H1 (cell line): ENCODE measurements at regions not wholly inside any gene's neighbourhood (a gene's known extent, or its start where the extent isn't known, plus 50 kb on each side); places are given as distances from the start of the nearest gene placed in this dataset.
A peak's percentile ranks its signal among the peaks of the same experiment; 100 is the strongest.

Experiments
- CTCF ChIA-PET: fragments of 300-600 bp; sonication (Branson Sonifier 250); formaldehyde crosslinking; loops from one replicate; lab custom pipeline; 2021; ENCODE audit not compliant: partially characterized antibody; lab: Charles Lee
- POLR2A ChIA-PET: fragments of 300-600 bp; sonication (Branson Sonifier 250); formaldehyde crosslinking; loops from one replicate; lab custom pipeline; 2021; ENCODE audit warnings: inconsistent platforms; ENCODE audit not compliant: partially characterized antibody; lab: Charles Lee
- DNase-seq, 2 experiments: peaks; one replicate each; pipeline versions ENCODE4 v3.0.0 to v3.0.0-alpha.2; 2010 to 2022; ENCODE audit warnings: low spot score in 2 of 2, low read depth in 1 of 2, mixed read lengths in 1 of 2
- FAIRE-seq: peaks from 2 replicates; lab custom pipeline; 2011; peaks lifted over from hg19 to GRCh38; lab: Jason Lieb, UNC
- H2AFZ ChIP-seq: 2 replicates; pipeline ENCODE4 v1.8.1; 2012; ENCODE audit warnings: low read length, inconsistent platforms
- H2AK5ac ChIP-seq: 2 replicates; pipeline ENCODE4 v1.6.1; 2013; ENCODE audit warnings: low read depth, low read length
- H2BK120ac ChIP-seq: replicated peaks from 2 replicates; pipeline ENCODE3; 2013; ENCODE audit warnings: low read depth, low read length, inconsistent platforms
- H2BK12ac ChIP-seq: 2 replicates; pipeline ENCODE4 v1.6.1; 2013; ENCODE audit warnings: low read depth, low read length
- H2BK15ac ChIP-seq: 2 replicates; pipeline ENCODE4 v1.6.1; 2013; ENCODE audit warnings: low read length
- H2BK20ac ChIP-seq: 2 replicates; pipeline ENCODE4 v1.6.1; 2013; ENCODE audit warnings: low read length
- H2BK5ac ChIP-seq: 2 replicates; pipeline ENCODE4 v1.6.1; 2013; ENCODE audit warnings: low read depth, low read length
- H3K14ac ChIP-seq: 2 replicates; pipeline ENCODE4 v1.6.1; 2013; ENCODE audit warnings: inconsistent platforms; ENCODE audit not compliant: insufficient read length
- H3K18ac ChIP-seq: 2 replicates; pipeline ENCODE4 v1.6.1; 2013; ENCODE audit warnings: low read length; ENCODE audit errors: extremely low read depth
- H3K23ac ChIP-seq: 2 replicates; pipeline ENCODE4 v1.6.1; 2013; ENCODE audit warnings: inconsistent platforms; ENCODE audit not compliant: insufficient read length
- H3K23me2 ChIP-seq: 2 replicates; pipeline ENCODE4 v1.6.1; 2013; ENCODE audit warnings: low read depth, low read length
- H3K27ac ChIP-seq: 2 replicates; pipeline ENCODE4 v1.6.1; 2011; ENCODE audit warnings: low read depth, low read length, inconsistent platforms
- H3K27me3 ChIP-seq, 4 experiments: replicated peaks in 1 of 4; 1 replicate in 1 of 4; 2 replicates in 3 of 4; pipeline versions ENCODE4 v1.6.1 to v1.8.1; 2011 to 2013; ENCODE audit warnings: low read length in 3 of 4, mild to moderate bottlenecking in 3 of 4, inconsistent platforms in 2 of 4, mixed read lengths in 2 of 4, moderate library complexity in 1 of 4; ENCODE audit not compliant: control insufficient read depth in 3 of 4, insufficient read depth in 3 of 4; ENCODE audit errors: extremely low read depth in 1 of 4
- H3K36me3 ChIP-seq, 4 experiments: 2 replicates each; pipeline versions ENCODE4 v1.6.1 to v1.8.1; 2011 to 2013; ENCODE audit warnings: mild to moderate bottlenecking in 4 of 4, low read length in 3 of 4, moderate library complexity in 2 of 4, control low read depth in 1 of 4, inconsistent platforms in 1 of 4; ENCODE audit not compliant: insufficient read depth in 4 of 4, control insufficient read depth in 2 of 4
- H3K4ac ChIP-seq: replicated peaks from 2 replicates; pipeline ENCODE3; 2013; ENCODE audit warnings: low read length, low read depth, mixed read lengths, inconsistent platforms; ENCODE audit not compliant: insufficient read length
- H3K4me1 ChIP-seq, 4 experiments: replicated peaks in 1 of 4; 1 replicate in 1 of 4; 2 replicates in 3 of 4; pipeline versions ENCODE4 v1.6.1 to v1.8.1; 2011 to 2013; ENCODE audit warnings: low read length in 3 of 4, inconsistent platforms in 2 of 4, mixed read lengths in 1 of 4; ENCODE audit not compliant: insufficient read depth in 4 of 4, control insufficient read depth in 3 of 4
- H3K4me2 ChIP-seq, 2 experiments: 2 replicates each; pipeline versions ENCODE4 v1.6.1 to v1.8.1; 2011 to 2013; ENCODE audit warnings: low read depth in 2 of 2, low read length in 2 of 2, control low read depth in 1 of 2, inconsistent platforms in 1 of 2, mild to moderate bottlenecking in 1 of 2; ENCODE audit not compliant: insufficient read depth in 1 of 2
- H3K4me3 ChIP-seq, 4 experiments: fragments of 200-600, 300-600 bp in 1 of 4; sonication (generic), shearing (Covaris generic), sonication (Bioruptor Twin) in 1 of 4; 2 replicates each; pipeline versions ENCODE4 v1.5.1 to v1.8.1; 2011 to 2016; ENCODE audit warnings: low read length in 4 of 4, low read depth in 3 of 4, control low read depth in 2 of 4, inconsistent platforms in 2 of 4, mild to moderate bottlenecking in 2 of 4, mixed read lengths in 1 of 4, moderate library complexity in 1 of 4; ENCODE audit not compliant: insufficient read depth in 2 of 4; ENCODE audit errors: extremely low read depth in 1 of 4
- H3K56ac ChIP-seq: replicated peaks from 2 replicates; pipeline ENCODE3; 2013; ENCODE audit warnings: low read depth, mild to moderate bottlenecking, mixed read lengths, low read length, inconsistent platforms; ENCODE audit not compliant: insufficient read length
- H3K79me1 ChIP-seq: 2 replicates; pipeline ENCODE4 v1.6.1; 2013; ENCODE audit warnings: low read depth, low read length, control low read depth
- H3K79me2 ChIP-seq, 2 experiments: 2 replicates each; pipeline versions ENCODE4 v1.6.1 to v1.8.1; 2012 to 2013; ENCODE audit warnings: low read length in 2 of 2, mild to moderate bottlenecking in 2 of 2, inconsistent platforms in 1 of 2; ENCODE audit not compliant: insufficient read depth in 2 of 2, control insufficient read depth in 1 of 2
- H3K9ac ChIP-seq, 4 experiments: replicated peaks in 1 of 4; 1 replicate in 1 of 4; 2 replicates in 3 of 4; pipeline versions ENCODE4 v1.6.1 to v1.8.1; 2011 to 2013; ENCODE audit warnings: low read depth in 3 of 4, low read length in 3 of 4, control low read depth in 2 of 4, mild to moderate bottlenecking in 2 of 4, moderate library complexity in 2 of 4, inconsistent platforms in 1 of 4; ENCODE audit errors: extremely low read depth in 1 of 4
- H3K9me3 ChIP-seq, 2 experiments: 2 replicates each; pipeline versions ENCODE4 v1.6.1 to v1.8.1; 2012 to 2013; ENCODE audit warnings: mild to moderate bottlenecking in 2 of 2, moderate library complexity in 2 of 2, control low read depth in 1 of 2, inconsistent platforms in 1 of 2, low read depth in 1 of 2, low read length in 1 of 2, mixed read lengths in 1 of 2; ENCODE audit not compliant: insufficient read depth in 2 of 2
- H4K20me1 ChIP-seq, 2 experiments: replicated peaks in 1 of 2; 2 replicates each; pipeline versions ENCODE3 to v1.8.1; 2011 to 2013; ENCODE audit warnings: inconsistent platforms in 2 of 2, low read length in 2 of 2, mild to moderate bottlenecking in 1 of 2; ENCODE audit not compliant: insufficient read depth in 2 of 2, control insufficient read depth in 1 of 2
- H4K5ac ChIP-seq: 2 replicates; pipeline ENCODE4 v1.6.1; 2013; ENCODE audit warnings: low read length, low read depth, mixed read lengths, inconsistent platforms; ENCODE audit not compliant: insufficient read length
- H4K8ac ChIP-seq: 2 replicates; pipeline ENCODE4 v1.8.0; 2013; ENCODE audit warnings: mild to moderate bottlenecking, moderate library complexity, low read length, inconsistent platforms; ENCODE audit not compliant: insufficient read depth; ENCODE audit errors: extremely low read depth
- H4K91ac ChIP-seq: replicated peaks from 2 replicates; pipeline ENCODE3; 2013; ENCODE audit warnings: low read length, mixed read lengths, inconsistent platforms; ENCODE audit not compliant: insufficient read length
- CBX5 ChIP-seq: fragments of 300-800, 300-1000 bp; sonication (generic); IDR thresholded peaks from 2 replicates; pipeline ENCODE4 v1.7.1; 2016; ENCODE audit warnings: antibody characterized with exemption, low read length, low read depth
- CHD1 ChIP-seq: IDR thresholded peaks from 2 replicates; pipeline ENCODE4 v1.6.1; 2012; ENCODE audit warnings: low read depth, low read length, improper control_type of control experiment
- CHD2 ChIP-seq: IDR thresholded peaks from 2 replicates; pipeline ENCODE4 v1.6.1; 2012; ENCODE audit warnings: low read length, improper control_type of control experiment
- EP300 ChIP-seq, 2 experiments: IDR thresholded peaks; 1 replicate in 1 of 2; 2 replicates in 1 of 2; pipeline ENCODE4 v1.6.1; 2011 to 2012; ENCODE audit warnings: low read depth in 2 of 2, low read length in 2 of 2, mild to moderate bottlenecking in 2 of 2, borderline replicate concordance in 1 of 2, inconsistent platforms in 1 of 2, moderate library complexity in 1 of 2
- HDAC6 ChIP-seq: IDR thresholded peaks from one replicate; pipeline ENCODE4 v1.7.1; 2012; ENCODE audit warnings: low read depth, mild to moderate bottlenecking, inconsistent platforms, low read length, moderate library complexity
- JUND ChIP-seq: IDR thresholded peaks from 2 replicates; pipeline ENCODE4 v1.6.1; 2011; ENCODE audit warnings: mild to moderate bottlenecking, improper control_type of control experiment, low read length
- NRF1 ChIP-seq: IDR thresholded peaks from 2 replicates; pipeline ENCODE4 v1.6.1; 2011; ENCODE audit warnings: mild to moderate bottlenecking, low read depth, low read length, improper control_type of control experiment
- RXRA ChIP-seq: IDR thresholded peaks from 2 replicates; pipeline ENCODE4 v1.6.1; 2011; ENCODE audit warnings: low read depth, mild to moderate bottlenecking, low read length, moderate library complexity; ENCODE audit not compliant: insufficient read depth
- SIRT6 ChIP-seq: IDR thresholded peaks from one replicate; pipeline ENCODE4 v1.7.1; 2012; ENCODE audit warnings: low read length, inconsistent platforms
- SIX5 ChIP-seq: IDR thresholded peaks from 2 replicates; pipeline ENCODE4 v1.6.1; 2011; ENCODE audit warnings: mild to moderate bottlenecking, low read depth, low read length
- TAF7 ChIP-seq: optimal IDR thresholded peaks from 2 replicates; pipeline ENCODE3; 2011; ENCODE audit warnings: low read depth, mild to moderate bottlenecking, inconsistent platforms, low read length, moderate library complexity, borderline replicate concordance
- ZNF274 ChIP-seq: IDR thresholded peaks from 2 replicates; pipeline ENCODE4 v1.7.0; 2012; ENCODE audit warnings: low read length, borderline replicate concordance; ENCODE audit errors: extremely low read depth
- WGBS, 2 experiments: shearing (Covaris generic) in 1 of 2; methylation state at CpG; one replicate each; pipeline versions ENCODE4 v1.1.6 to v1.1.7; 2013 to 2015; ENCODE audit warnings: low lambda C conversion rate in 2 of 2, mixed read lengths in 2 of 2, inconsistent platforms in 1 of 2, low coverage in 1 of 2, missing lambda C conversion rate in 1 of 2; ENCODE audit not compliant: insufficient replicate concordance in 2 of 2, insufficient coverage in 1 of 2, insufficient read length in 1 of 2; ENCODE audit errors: extremely low coverage in 1 of 2, missing lambda C conversion rate in 1 of 2; 5-methylcytosine and 5-hydroxymethylcytosine counted together

GRCh38 chr10:28812384-28813372, 135.4 kb downstream of the BAMBI start:
- Histone ChIP-seq H3K23me2 (no peaks in the 10 kb centered on the region), H2BK5ac (no peak overlapping the region), H3K9ac (no peak overlapping the region), H3K36me3 (no peaks in the 10 kb centered on the region), H2BK15ac (no peak overlapping the region), H3K9me3 (peaks cover 3 to 8% of the 10 kb centered on the region in 2 experiments; a peak in 1 of 4 replicates), H3K14ac (no peak overlapping the region), H3K27ac (no peak overlapping the region), H2BK12ac (no peak overlapping the region), H3K4me1 (peaks cover 9 to 25% (median 22%) of the 10 kb centered on the region in 4 experiments; a peak in 6 of 7 replicates), H3K4me3 (no peak overlapping the region), H2AFZ (no peak overlapping the region), H3K56ac (no peak overlapping the region), H3K18ac (no peak overlapping the region), H2AK5ac (peak overlapping the region; percentile 6; the same call in 1 of the 2 replicates), H3K23ac (no peak overlapping the region), H3K79me1 (no peaks in the 10 kb centered on the region), H4K20me1 (no peaks in the 10 kb centered on the region), H4K8ac (no peak overlapping the region), H3K4ac (peak overlapping the region; percentile 53), H2BK20ac (no peak overlapping the region), H2BK120ac (no peak overlapping the region), H4K5ac (no peak overlapping the region), H3K4me2 (no peak overlapping the region), H4K91ac (peak overlapping the region; percentile 87), H3K27me3 (no peaks in the 10 kb centered on the region), H3K79me2 (no peaks in the 10 kb centered on the region)
- DNase-seq (peak in 1 of 2 experiments; percentile 28), FAIRE-seq (no peak)
- ChIA-PET CTCF (interaction anchor here (0.6 kb wide), 1 partner anchor 492 kb away, joined by 4 read pairs; no protein-coding TSS in a partner anchor), POLR2A (interaction anchor here (0.9 kb wide), 1 partner anchor 91 kb away, joined by 3 read pairs; no protein-coding TSS in a partner anchor)
- WGBS, 2 experiments: 17 to 80% methylated on average over 1 to 11 of the region's 11 CpGs
- TF ChIP-seq RXRA (no peak), NRF1 (no peak), EP300 (IDR thresholded peaks at IDR 0.05; ENCODE audit: borderline replicate concordance in 1 of 2, low read depth in 2 of 2, low read length in 2 of 2) (no peak), CHD1 (no peak), SIRT6 (no peak), SIX5 (no peak), TAF7 (no peak), ZNF274 (no peak), HDAC6 (no peak), CBX5 (no peak), CHD2 (no peak), JUND (no peak)
